LHCN-M2 (cell line): ENCODE measurements at regions not wholly inside any gene's neighbourhood (a gene's known extent, or its start where the extent isn't known, plus 50 kb on each side); places are given as distances from the start of the nearest gene placed in this dataset.

Source experiments
- DNase-seq: peaks from one replicate; pipeline ENCODE4 v3.0.0-alpha.2; 2012; ENCODE audit warnings: low read depth

DNA sequence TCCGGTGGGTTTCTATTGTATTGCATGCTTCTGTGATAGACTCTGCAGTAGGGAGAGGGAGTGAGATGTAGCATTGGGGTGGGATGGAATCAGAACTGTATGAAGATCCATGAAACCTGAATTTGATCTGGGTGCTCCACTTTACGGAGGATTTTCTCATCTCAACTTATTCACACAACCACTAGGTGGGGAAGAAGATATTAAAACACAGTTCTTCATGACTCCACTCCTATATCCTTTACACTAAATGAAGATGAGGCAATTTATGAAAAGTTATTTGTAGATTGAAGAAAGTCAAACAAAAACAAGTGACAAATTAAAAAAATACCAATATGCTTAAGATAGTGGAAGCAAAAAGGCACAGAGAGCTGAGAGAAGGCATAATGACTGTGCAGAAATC, 92.6 kb upstream of the PDGFD start:
- peak; percentile 24 for DNase-seq

GRCh38 chr11:104254347-104254746, 90.4 kb upstream of the PDGFD start:
- DNase-seq = peak; percentile 60

- no peak for DNase-seq
Observed at GRCh38 chr11:104246590-104246989, 82.6 kb upstream of the PDGFD start.

DNA sequence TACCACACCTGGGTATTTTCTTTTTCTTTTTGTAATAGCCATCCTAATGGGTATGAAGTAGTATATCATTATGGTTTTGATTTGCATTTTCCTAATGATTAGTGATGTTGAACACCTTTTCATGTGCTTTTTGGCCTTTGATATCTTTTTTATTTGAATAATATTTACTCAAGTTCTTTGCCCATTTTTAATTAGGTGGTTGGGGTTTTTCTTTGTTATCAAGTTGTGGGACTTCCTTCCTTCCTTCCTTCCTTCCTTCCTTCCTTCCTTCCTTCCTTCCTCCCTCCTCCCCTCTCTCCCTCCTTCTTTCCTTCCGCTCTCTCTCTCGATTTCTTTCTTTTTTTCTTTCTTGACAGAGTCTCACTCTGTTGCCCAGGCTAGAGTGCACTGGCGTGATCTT, 75.0 kb upstream of the PDGFD start:
- no peak for DNase-seq

- no peak for DNase-seq
Observed at GRCh38 chr11:104225047-104225446, 61.1 kb upstream of the PDGFD start.

- DNase-seq = peak; percentile 0
Observed at GRCh38 chr11:104222464-104222863, 58.5 kb upstream of the PDGFD start.

DNA sequence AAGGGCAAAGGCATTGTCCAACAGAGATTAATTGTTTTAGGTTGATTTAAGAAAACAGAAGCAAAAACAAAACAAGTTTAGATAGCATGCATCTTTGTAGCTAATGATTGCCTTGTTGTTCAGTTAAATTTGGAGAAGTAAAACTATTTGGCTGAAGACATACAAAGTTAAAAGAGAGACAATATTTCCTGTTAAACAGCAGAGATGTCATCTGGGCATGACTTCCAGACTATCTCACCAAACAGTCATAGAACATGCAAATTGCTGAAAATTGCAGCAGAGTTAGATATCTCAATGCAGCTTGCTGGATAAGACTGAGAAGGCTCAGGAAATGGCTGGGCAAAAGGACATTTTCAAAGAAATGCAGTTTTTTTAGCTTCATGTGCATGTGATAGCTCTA, 57.5 kb upstream of the PDGFD start:
- no peak for DNase-seq

GRCh38 chr11:104219096-104219495, 55.1 kb upstream of the PDGFD start:
- DNase-seq = no peak

DNA sequence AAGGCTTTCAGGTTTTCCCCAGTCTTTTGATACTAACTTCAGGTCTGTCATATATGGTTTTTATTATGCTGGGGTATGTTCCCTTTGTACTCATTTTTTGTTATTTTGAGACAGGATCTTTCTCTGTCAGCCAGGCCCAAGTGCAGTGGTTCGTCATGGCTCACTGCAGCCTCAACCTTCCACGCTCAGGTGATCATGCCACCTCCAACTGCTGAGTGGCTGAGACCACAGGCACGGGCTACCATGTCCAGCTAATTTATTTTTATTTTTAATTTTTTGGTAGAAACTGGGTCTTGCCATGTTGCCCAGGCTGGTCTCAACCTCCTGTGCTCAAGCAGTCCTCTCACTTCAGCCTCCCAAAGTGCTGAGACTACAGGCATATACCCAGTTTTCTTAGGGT, 50.6 kb upstream of the PDGFD start:
- no peak for DNase-seq
